ENCODE measurements at regions not wholly inside any gene's neighbourhood (a gene's known extent, or its start where the extent isn't known, plus 50 kb on each side); places are given as distances from the start of the nearest gene placed in this dataset.

DNA sequence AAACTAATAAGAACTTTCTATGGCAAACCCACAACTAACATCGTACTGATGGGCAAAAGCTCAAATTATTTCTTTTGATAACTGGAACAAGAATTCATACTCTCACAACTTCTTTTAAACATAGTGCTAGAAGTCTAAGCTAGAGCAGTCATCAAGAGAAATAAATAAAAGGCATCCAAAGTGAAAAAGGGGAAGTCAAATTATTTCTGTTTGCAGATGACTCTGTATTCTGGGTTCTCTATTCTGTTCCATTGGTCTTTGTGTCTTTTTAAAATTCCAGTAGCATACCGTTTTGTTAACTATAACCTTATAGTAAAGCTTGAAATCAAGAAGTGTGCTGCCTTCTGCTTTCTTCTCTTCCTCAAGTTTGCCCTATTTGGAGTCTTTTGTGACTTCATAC, 1215.9 kb downstream of the UQCRFS1 start:
- Histone ChIP-seq H3K9me2 (replicated peaks; ENCODE audit: low read depth, low read length) (no peaks in the 10 kb centered on the region), H3F3A (ENCODE audit: low read depth) (no peaks in the 10 kb centered on the region), H3K9ac (ENCODE audit: low read depth, low read length, poor library complexity, severe bottlenecking) (no peak overlapping the region), H3K27me3 (ENCODE audit: insufficient read depth, low read length, poor library complexity, severe bottlenecking) (no peaks in the 10 kb centered on the region), H3K4me1 (ENCODE audit: insufficient read depth, low read length, poor library complexity, severe bottlenecking) (no peaks in the 10 kb centered on the region), H3K36me3 (ENCODE audit: insufficient read depth, low read length) (no peaks in the 10 kb centered on the region), H4K20me1 (ENCODE audit: insufficient read depth, low read length, poor library complexity, severe bottlenecking) (no peaks in the 10 kb centered on the region), H2AFZ (ENCODE audit: low read length) (no peak overlapping the region), H3K9me3 (ENCODE audit: insufficient read depth, low read depth, low read length) (peaks cover 5% of the 10 kb centered on the region; the same call in 1 of the 2 replicates), H3K4me2 (ENCODE audit: low read depth, low read length, poor library complexity, severe bottlenecking) (no peak overlapping the region), H3K4me3 (ENCODE audit: low read length, poor library complexity, severe bottlenecking) (no peak overlapping the region), H3K79me2 (ENCODE audit: insufficient read depth, low read length) (no peaks in the 10 kb centered on the region)
- no peak for TF ChIP-seq EZH2phosphoT487 (IDR thresholded peaks at IDR 0.05; ENCODE audit: borderline replicate concordance)
- TF ChIP-seq, protein P1, sequence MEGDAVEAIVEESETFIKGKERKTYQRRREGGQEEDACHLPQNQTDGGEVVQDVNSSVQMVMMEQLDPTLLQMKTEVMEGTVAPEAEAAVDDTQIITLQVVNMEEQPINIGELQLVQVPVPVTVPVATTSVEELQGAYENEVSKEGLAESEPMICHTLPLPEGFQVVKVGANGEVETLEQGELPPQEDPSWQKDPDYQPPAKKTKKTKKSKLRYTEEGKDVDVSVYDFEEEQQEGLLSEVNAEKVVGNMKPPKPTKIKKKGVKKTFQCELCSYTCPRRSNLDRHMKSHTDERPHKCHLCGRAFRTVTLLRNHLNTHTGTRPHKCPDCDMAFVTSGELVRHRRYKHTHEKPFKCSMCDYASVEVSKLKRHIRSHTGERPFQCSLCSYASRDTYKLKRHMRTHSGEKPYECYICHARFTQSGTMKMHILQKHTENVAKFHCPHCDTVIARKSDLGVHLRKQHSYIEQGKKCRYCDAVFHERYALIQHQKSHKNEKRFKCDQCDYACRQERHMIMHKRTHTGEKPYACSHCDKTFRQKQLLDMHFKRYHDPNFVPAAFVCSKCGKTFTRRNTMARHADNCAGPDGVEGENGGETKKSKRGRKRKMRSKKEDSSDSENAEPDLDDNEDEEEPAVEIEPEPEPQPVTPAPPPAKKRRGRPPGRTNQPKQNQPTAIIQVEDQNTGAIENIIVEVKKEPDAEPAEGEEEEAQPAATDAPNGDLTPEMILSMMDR (conservative IDR thresholded peaks at IDR 0.05; ENCODE audit: low read length) = no peak

DNA sequence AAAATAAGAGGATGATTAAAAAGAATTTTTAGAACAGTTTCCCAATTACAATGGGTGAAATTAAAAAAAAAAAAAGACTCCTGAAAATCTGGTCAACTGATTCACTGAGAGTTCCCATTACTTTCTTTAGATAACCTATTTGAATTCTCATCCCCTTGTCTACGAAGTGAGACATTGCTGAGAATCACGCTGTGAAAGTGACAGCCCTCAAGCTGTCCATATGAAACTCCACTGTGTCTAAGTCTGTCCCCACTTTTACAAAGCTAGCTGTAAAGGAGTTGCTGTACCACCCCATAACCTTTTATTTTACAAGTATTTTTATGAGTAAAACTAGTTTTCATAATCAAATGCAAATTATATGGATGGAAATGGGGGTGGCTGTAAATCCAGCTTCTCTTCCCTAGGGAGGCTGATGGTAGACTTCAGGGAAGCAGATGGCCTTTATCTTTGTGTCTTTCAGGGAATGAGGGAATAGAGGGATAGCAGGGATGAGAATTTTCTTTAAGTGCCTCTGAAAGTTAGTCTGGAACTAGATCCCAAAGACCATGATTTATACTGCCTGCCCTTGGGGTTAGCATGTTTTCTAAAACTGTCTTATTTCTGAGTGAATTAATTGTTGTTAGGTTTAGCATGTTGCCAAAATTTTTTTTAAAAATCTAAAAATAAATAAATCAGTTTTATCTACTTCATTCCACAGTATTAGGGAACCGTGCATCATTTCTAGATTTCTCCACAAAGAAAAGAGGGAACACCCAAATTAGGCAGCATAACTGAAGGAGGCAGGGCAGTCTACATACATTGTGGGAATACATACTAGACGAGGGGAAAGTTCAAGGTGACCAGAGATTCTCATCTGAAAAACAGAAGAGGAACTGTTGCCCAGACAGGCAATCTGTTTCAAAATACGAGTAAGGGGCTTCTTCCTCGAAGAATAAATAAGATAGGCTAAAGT, 1219.1 kb downstream of the UQCRFS1 start:
- Histone ChIP-seq H3K4me3 (ENCODE audit: low read length, poor library complexity, severe bottlenecking) (no peak overlapping the region), H3K4me1 (ENCODE audit: insufficient read depth, low read length, poor library complexity, severe bottlenecking) (no peaks in the 10 kb centered on the region), H3K27me3 (ENCODE audit: insufficient read depth, low read length, poor library complexity, severe bottlenecking) (no peaks in the 10 kb centered on the region), H4K20me1 (ENCODE audit: insufficient read depth, low read length, poor library complexity, severe bottlenecking) (no peaks in the 10 kb centered on the region), H3K9me3 (ENCODE audit: insufficient read depth, low read depth, low read length) (no peaks in the 10 kb centered on the region; the same call in 1 of the 2 replicates), H3K4me2 (ENCODE audit: low read depth, low read length, poor library complexity, severe bottlenecking) (no peak overlapping the region), H2AFZ (ENCODE audit: low read length) (no peak overlapping the region), H3K9me2 (replicated peaks; ENCODE audit: low read depth, low read length) (no peaks in the 10 kb centered on the region), H3K36me3 (ENCODE audit: insufficient read depth, low read length) (no peaks in the 10 kb centered on the region), H3K79me2 (ENCODE audit: insufficient read depth, low read length) (no peaks in the 10 kb centered on the region), H3F3A (ENCODE audit: low read depth) (no peaks in the 10 kb centered on the region), H3K9ac (ENCODE audit: low read depth, low read length, poor library complexity, severe bottlenecking) (no peak overlapping the region)
- no peak for TF ChIP-seq EZH2phosphoT487 (IDR thresholded peaks at IDR 0.05; ENCODE audit: borderline replicate concordance)
- TF ChIP-seq, protein P1 (conservative IDR thresholded peaks at IDR 0.05; ENCODE audit: low read length) = no peak

DNA sequence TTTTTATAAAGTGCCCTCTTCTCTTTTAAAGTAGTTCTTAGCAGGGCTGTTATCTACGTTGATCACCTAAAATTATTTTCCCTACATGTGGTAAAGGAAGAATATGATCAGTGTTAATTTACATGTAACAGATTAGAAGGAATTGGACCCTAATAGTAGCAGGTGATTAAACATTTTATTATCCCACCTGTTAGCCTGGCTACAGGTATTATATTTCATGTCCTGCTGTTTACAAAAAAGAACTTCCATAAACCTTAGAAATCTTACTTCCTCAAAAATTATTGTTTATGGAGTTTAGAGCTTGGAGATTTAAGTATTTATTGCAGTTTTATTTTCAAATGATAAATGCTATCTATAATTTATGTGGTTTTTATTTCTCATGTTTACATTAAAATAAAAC, 1226.7 kb downstream of the UQCRFS1 start:
- Histone ChIP-seq H3K4me3 (ENCODE audit: low read length, poor library complexity, severe bottlenecking) (no peak overlapping the region), H3K9ac (ENCODE audit: low read depth, low read length, poor library complexity, severe bottlenecking) (no peak overlapping the region), H3K9me2 (replicated peaks; ENCODE audit: low read depth, low read length) (no peaks in the 10 kb centered on the region), H4K20me1 (ENCODE audit: insufficient read depth, low read length, poor library complexity, severe bottlenecking) (no peaks in the 10 kb centered on the region), H3K27me3 (ENCODE audit: insufficient read depth, low read length, poor library complexity, severe bottlenecking) (no peaks in the 10 kb centered on the region), H3K79me2 (ENCODE audit: insufficient read depth, low read length) (no peaks in the 10 kb centered on the region), H3K36me3 (ENCODE audit: insufficient read depth, low read length) (no peaks in the 10 kb centered on the region), H3K9me3 (ENCODE audit: insufficient read depth, low read depth, low read length) (no peaks in the 10 kb centered on the region; the same call in 1 of the 2 replicates), H2AFZ (ENCODE audit: low read length) (no peak overlapping the region), H3K4me1 (ENCODE audit: insufficient read depth, low read length, poor library complexity, severe bottlenecking) (no peaks in the 10 kb centered on the region), H3F3A (ENCODE audit: low read depth) (no peaks in the 10 kb centered on the region), H3K4me2 (ENCODE audit: low read depth, low read length, poor library complexity, severe bottlenecking) (no peak overlapping the region)
- TF ChIP-seq EZH2phosphoT487 (IDR thresholded peaks at IDR 0.05; ENCODE audit: borderline replicate concordance) = no peak
- TF ChIP-seq, protein P1 (conservative IDR thresholded peaks at IDR 0.05; ENCODE audit: low read length) = no peak

Measured in Loucy (cell line).